ENCODE measurements at regions not wholly inside any gene's neighbourhood (a gene's known extent, or its start where the extent isn't known, plus 50 kb on each side); places are given as distances from the start of the nearest gene placed in this dataset.

- FAIRE-seq = no peak
Observed at GRCh38 chr7:15780271-15780670, 93.8 kb upstream of the MEOX2 start.

GRCh38 chr7:15778191-15778590, 91.7 kb upstream of the MEOX2 start:
- DNase-seq (ENCODE audit: low spot score) (no peak), FAIRE-seq (no peak)

More at GRCh38 chr7:15780271-15780670, 93.8 kb upstream of the MEOX2 start:
- no peak for DNase-seq (ENCODE audit: low spot score)

- no peak for FAIRE-seq
- no peak for DNase-seq (ENCODE audit: low spot score)
Observed at GRCh38 chr7:15765753-15766152, 79.3 kb upstream of the MEOX2 start.

GRCh38 chr7:15764851-15765382, 78.4 kb upstream of the MEOX2 start:
- no peak for DNase-seq (ENCODE audit: low spot score)
- no peak for FAIRE-seq

GRCh38 chr7:15764010-15764409, 77.5 kb upstream of the MEOX2 start:
- FAIRE-seq = no peak

GRCh38 chr7:15757041-15758000, 70.8 kb upstream of the MEOX2 start:
- no peak for FAIRE-seq
- DNase-seq (ENCODE audit: low spot score) = no peak

More at GRCh38 chr7:15764010-15764409, 77.5 kb upstream of the MEOX2 start:
- DNase-seq (ENCODE audit: low spot score) = no peak

- DNase-seq (ENCODE audit: low spot score) = no peak
- FAIRE-seq = no peak
Observed at GRCh38 chr7:15755061-15755460, 68.6 kb upstream of the MEOX2 start.

GRCh38 chr7:15753887-15754579, 67.5 kb upstream of the MEOX2 start:
- FAIRE-seq = no peak

GRCh38 chr7:15752377-15752776, 65.9 kb upstream of the MEOX2 start:
- DNase-seq (ENCODE audit: low spot score) (no peak), FAIRE-seq (no peak)

More at GRCh38 chr7:15753887-15754579, 67.5 kb upstream of the MEOX2 start:
- DNase-seq (ENCODE audit: low spot score) = no peak

GRCh38 chr7:15751191-15751701, 64.8 kb upstream of the MEOX2 start:
- DNase-seq (ENCODE audit: low spot score) (no peak), FAIRE-seq (no peak)

- no peak for FAIRE-seq
- DNase-seq (ENCODE audit: low spot score) = no peak
Observed at GRCh38 chr7:15750727-15751126, 64.2 kb upstream of the MEOX2 start.

- FAIRE-seq = no peak
Observed at GRCh38 chr7:15749631-15750030, 63.1 kb upstream of the MEOX2 start.

GRCh38 chr7:15747712-15748111, 61.2 kb upstream of the MEOX2 start:
- DNase-seq (ENCODE audit: low spot score) (no peak), FAIRE-seq (no peak)

More at GRCh38 chr7:15749631-15750030, 63.1 kb upstream of the MEOX2 start:
- no peak for DNase-seq (ENCODE audit: low spot score)

GRCh38 chr7:15747301-15747700, 60.8 kb upstream of the MEOX2 start:
- no peak for DNase-seq (ENCODE audit: low spot score)
- FAIRE-seq = no peak

GRCh38 chr7:15743926-15744480, 57.5 kb upstream of the MEOX2 start:
- DNase-seq (ENCODE audit: low spot score) (no peak), FAIRE-seq (no peak)

- no peak for FAIRE-seq
- no peak for DNase-seq (ENCODE audit: low spot score)
Observed at GRCh38 chr7:15737601-15738000, 51.1 kb upstream of the MEOX2 start.
